ENCODE measurements at regions not wholly inside any gene's neighbourhood (a gene's known extent, or its start where the extent isn't known, plus 50 kb on each side); places are given as distances from the start of the nearest gene placed in this dataset.

DNA sequence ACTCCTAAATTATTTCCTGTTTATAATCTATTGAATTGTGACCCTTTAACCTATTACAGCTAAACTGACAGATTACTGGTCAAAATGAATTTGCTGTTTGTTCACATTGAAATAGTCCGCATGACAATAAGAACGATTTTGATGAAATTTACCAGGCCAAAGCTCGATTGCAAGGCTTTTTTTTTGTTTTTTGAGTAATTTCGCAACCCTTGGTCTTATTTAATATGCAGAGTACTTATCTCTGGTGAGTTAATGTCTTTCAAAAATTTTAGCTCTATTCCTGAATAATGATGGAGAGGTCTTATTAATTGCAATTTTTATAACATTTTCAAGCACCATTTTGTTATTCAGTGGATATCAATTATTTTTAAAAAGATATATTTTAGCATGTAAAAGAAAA lies 362.4 kb downstream of the OTOL1 start:
- TF ChIP-seq, protein P1, sequence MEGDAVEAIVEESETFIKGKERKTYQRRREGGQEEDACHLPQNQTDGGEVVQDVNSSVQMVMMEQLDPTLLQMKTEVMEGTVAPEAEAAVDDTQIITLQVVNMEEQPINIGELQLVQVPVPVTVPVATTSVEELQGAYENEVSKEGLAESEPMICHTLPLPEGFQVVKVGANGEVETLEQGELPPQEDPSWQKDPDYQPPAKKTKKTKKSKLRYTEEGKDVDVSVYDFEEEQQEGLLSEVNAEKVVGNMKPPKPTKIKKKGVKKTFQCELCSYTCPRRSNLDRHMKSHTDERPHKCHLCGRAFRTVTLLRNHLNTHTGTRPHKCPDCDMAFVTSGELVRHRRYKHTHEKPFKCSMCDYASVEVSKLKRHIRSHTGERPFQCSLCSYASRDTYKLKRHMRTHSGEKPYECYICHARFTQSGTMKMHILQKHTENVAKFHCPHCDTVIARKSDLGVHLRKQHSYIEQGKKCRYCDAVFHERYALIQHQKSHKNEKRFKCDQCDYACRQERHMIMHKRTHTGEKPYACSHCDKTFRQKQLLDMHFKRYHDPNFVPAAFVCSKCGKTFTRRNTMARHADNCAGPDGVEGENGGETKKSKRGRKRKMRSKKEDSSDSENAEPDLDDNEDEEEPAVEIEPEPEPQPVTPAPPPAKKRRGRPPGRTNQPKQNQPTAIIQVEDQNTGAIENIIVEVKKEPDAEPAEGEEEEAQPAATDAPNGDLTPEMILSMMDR (conservative IDR thresholded peaks at IDR 0.05; ENCODE audit: low read depth, low read length): no peak
- DNase-seq (ENCODE audit: low read depth): no peak
- no peak overlapping the region for H3K4me3 ChIP-seq (ENCODE audit: low read length)

DNA sequence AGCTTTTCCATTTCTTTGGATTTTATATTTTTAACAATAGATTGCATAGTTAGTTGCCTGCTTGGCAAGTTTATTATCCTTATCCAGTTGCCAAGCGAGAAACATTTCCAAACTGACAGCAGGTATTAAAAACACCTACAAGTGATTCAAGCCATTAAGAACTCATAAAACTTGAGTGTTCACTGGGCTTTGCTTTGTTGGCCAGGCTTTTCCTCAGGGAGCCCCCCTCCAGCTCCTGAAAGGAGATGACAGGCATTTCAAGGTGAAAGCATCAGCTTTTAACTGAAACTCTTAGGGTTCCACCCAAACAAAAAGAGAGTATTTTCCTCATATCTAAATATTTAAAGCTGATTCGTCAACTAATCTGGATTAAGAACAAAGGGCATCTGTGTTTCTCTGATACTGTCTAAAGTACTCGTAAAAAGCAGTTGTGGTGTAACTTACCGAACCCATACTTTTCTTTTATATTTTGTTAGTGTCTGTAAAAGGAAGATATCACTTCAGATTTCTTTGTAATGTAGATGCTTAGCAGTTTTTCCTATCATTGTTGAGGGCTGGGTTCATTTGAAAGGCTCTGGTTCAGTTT lies 363.4 kb downstream of the OTOL1 start:
- TF ChIP-seq, protein P1 (conservative IDR thresholded peaks at IDR 0.05; ENCODE audit: low read depth, low read length): no peak
- H3K4me3 ChIP-seq (ENCODE audit: low read length): no peak overlapping the region
- no peak for DNase-seq (ENCODE audit: low read depth)

DNA sequence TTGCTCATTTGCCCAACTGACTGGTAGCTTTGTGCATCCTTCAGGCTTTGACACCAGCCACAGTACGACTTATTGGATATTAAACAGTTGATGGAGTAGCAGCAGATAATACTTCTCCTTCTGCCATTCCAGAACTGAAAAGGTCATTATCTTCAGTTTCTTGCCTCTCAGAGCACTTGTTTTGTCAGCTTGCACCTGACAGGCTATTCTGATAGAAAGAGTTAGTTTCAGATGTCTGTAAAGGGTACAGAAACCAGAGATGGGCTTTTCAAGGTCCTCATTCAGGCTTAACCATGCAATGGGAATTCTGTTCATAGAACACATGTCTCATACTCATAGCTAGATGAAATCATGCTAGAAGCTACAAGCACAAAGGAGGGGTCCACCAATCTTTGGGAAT lies 367.2 kb downstream of the OTOL1 start:
- no peak overlapping the region for H3K4me3 ChIP-seq (ENCODE audit: low read length)
- no peak for DNase-seq (ENCODE audit: low read depth)
- TF ChIP-seq, protein P1 (conservative IDR thresholded peaks at IDR 0.05; ENCODE audit: low read depth, low read length): no peak

GRCh38 chr3:161866176-161866575 lies 369.6 kb downstream of the OTOL1 start:
- TF ChIP-seq, protein P1 (conservative IDR thresholded peaks at IDR 0.05; ENCODE audit: low read depth, low read length): no peak
- H3K4me3 ChIP-seq (ENCODE audit: low read length): no peak overlapping the region
- DNase-seq (ENCODE audit: low read depth): no peak

DNA sequence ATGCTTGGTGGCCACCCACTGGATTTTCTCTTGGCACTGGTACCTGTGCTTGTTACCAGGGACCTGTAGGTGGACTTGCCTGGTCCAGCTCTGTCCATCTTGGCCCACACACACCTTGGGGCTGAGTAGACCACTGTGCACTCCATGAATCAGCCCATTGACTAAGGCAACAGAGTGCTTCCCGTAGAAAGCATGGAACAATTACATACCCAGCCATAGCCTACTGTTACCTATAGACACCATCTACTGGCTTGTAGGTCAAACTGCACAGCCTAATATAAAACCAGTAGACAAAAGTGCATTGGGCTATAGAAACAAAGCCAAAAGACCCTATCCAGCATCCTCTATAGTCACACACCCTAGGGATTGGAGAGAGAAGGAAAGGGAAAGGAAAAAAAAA lies 378.9 kb downstream of the OTOL1 start:
- TF ChIP-seq, protein P1 (conservative IDR thresholded peaks at IDR 0.05; ENCODE audit: low read depth, low read length): no peak
- DNase-seq (ENCODE audit: low read depth): no peak
- no peak overlapping the region for H3K4me3 ChIP-seq (ENCODE audit: low read length)

GRCh38 chr3:161879470-161879869 lies 382.9 kb downstream of the OTOL1 start:
- TF ChIP-seq, protein P1 (conservative IDR thresholded peaks at IDR 0.05; ENCODE audit: low read depth, low read length): no peak
- H3K4me3 ChIP-seq (ENCODE audit: low read length): no peak overlapping the region
- no peak for DNase-seq (ENCODE audit: low read depth)

DNA sequence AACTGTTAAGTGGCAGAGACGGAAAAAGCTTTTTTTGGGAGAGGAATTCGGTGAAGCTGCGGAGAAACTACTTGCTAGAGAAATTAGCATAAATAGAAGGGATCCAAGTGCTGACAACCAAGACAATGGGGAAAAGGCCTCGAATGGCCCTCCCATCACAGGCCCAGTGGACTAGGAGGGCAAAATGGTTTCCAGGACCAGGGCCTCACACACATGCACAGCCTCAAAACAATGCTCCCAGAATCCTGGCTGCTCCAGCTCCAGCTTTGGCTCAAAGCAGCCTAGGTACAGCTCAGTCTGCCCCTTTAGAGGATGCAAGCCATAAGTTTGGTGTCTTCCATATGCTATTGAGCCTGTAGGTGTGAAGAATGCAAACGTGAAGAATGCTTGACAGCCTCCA lies 388.2 kb downstream of the OTOL1 start:
- TF ChIP-seq, protein P1 (conservative IDR thresholded peaks at IDR 0.05; ENCODE audit: low read depth, low read length): no peak
- no peak overlapping the region for H3K4me3 ChIP-seq (ENCODE audit: low read length)
- no peak for DNase-seq (ENCODE audit: low read depth)
